GM19035 (cell line): ENCODE measurements at regions not wholly inside any gene's neighbourhood (a gene's known extent, or its start where the extent isn't known, plus 50 kb on each side); places are given as distances from the start of the nearest gene placed in this dataset.

Experiments used
- ATAC-seq: cut with Tn5 transposase; IDR thresholded peaks from one replicate; pipeline ENCODE4 v1.9.1; 2021; ENCODE audit not compliant: unreplicated experiment

- no peak for ATAC-seq
Observed at GRCh38 chr1:219362702-219363101, 189.0 kb downstream of the LYPLAL1 start.

- no peak for ATAC-seq
Observed at GRCh38 chr1:219359126-219359525, 185.4 kb downstream of the LYPLAL1 start.

GRCh38 chr1:219358080-219358479 lies 184.4 kb downstream of the LYPLAL1 start:
- ATAC-seq = no peak

GRCh38 chr1:219354962-219355361 lies 181.3 kb downstream of the LYPLAL1 start:
- no peak for ATAC-seq

- ATAC-seq = no peak
Observed at GRCh38 chr1:219352961-219353651, 179.4 kb downstream of the LYPLAL1 start.

GRCh38 chr1:219350172-219350931 lies 176.7 kb downstream of the LYPLAL1 start:
- no peak for ATAC-seq

GRCh38 chr1:219347921-219348391 lies 174.3 kb downstream of the LYPLAL1 start:
- no peak for ATAC-seq

GRCh38 chr1:219347376-219347775 lies 173.7 kb downstream of the LYPLAL1 start:
- ATAC-seq = no peak

GRCh38 chr1:219345953-219346352 lies 172.3 kb downstream of the LYPLAL1 start:
- ATAC-seq = no peak

GRCh38 chr1:219342836-219343235 lies 169.2 kb downstream of the LYPLAL1 start:
- ATAC-seq = no peak

GRCh38 chr1:219340796-219341195 lies 167.1 kb downstream of the LYPLAL1 start:
- ATAC-seq = no peak

- ATAC-seq = no peak
Observed at GRCh38 chr1:219339466-219339865, 165.8 kb downstream of the LYPLAL1 start.

- no peak for ATAC-seq
Observed at GRCh38 chr1:219337588-219337987, 163.9 kb downstream of the LYPLAL1 start.

GRCh38 chr1:219333626-219334025 lies 159.9 kb downstream of the LYPLAL1 start:
- no peak for ATAC-seq

GRCh38 chr1:219331424-219331823 lies 157.7 kb downstream of the LYPLAL1 start:
- ATAC-seq = no peak

- no peak for ATAC-seq
Observed at GRCh38 chr1:219330669-219331068, 157.0 kb downstream of the LYPLAL1 start.

GRCh38 chr1:219330001-219330400 lies 156.3 kb downstream of the LYPLAL1 start:
- ATAC-seq = no peak

- no peak for ATAC-seq
Observed at GRCh38 chr1:219329578-219329977, 155.9 kb downstream of the LYPLAL1 start.

GRCh38 chr1:219326843-219327242 lies 153.2 kb downstream of the LYPLAL1 start:
- no peak for ATAC-seq

- no peak for ATAC-seq
Observed at GRCh38 chr1:219325368-219325742, 151.7 kb downstream of the LYPLAL1 start.

- peak; percentile 85 for ATAC-seq
Observed at GRCh38 chr1:219324629-219325367, 151.1 kb downstream of the LYPLAL1 start.

GRCh38 chr1:219324171-219324570 lies 150.5 kb downstream of the LYPLAL1 start:
- no peak for ATAC-seq
